Nephron (organoid): ENCODE measurements at regions not wholly inside any gene's neighbourhood (a gene's known extent, or its start where the extent isn't known, plus 50 kb on each side); places are given as distances from the start of the nearest gene placed in this dataset.
"Not testable (repeated sequence)": the region's sequence is repeated elsewhere in the genome, so short reads cannot be mapped to it uniquely, and the experiment has no call there.

Source experiments
- H3K27ac Mint-ChIP-seq, 3 experiments: 2 replicates each; pipeline ENCODE4 v1.8.0; 2020; ENCODE audit warnings: mixed read lengths in 3 of 3, mild to moderate bottlenecking in 2 of 3, moderate library complexity in 1 of 3
- H3K27me3 Mint-ChIP-seq: 2 replicates; pipeline ENCODE4 v1.8.0; 2021; ENCODE audit warnings: low read depth, mild to moderate bottlenecking, moderate library complexity, mixed read lengths
- H3K36me3 Mint-ChIP-seq: 2 replicates; pipeline ENCODE4 v1.8.0; 2020; ENCODE audit warnings: low read depth, mixed read lengths
- H3K4me1 Mint-ChIP-seq: 2 replicates; pipeline ENCODE4 v1.8.0; 2020; ENCODE audit warnings: mixed read lengths
- H3K4me3 Mint-ChIP-seq, 3 experiments: 2 replicates each; pipeline ENCODE4 v1.8.0; 2020; ENCODE audit warnings: mild to moderate bottlenecking in 3 of 3, mixed read lengths in 3 of 3, moderate library complexity in 2 of 3
- H3K9me3 Mint-ChIP-seq: 2 replicates; pipeline ENCODE4 v1.8.0; 2020; ENCODE audit warnings: mixed read lengths
- TF ChIP-seq, protein P1 (sequence below), 3 experiments: fragments of 200-600 bp; sonication (generic); IDR thresholded peaks; one replicate each; pipeline ENCODE4 v1.5.0; 2021; ENCODE audit warnings: antibody characterized with exemption in 3 of 3; ENCODE audit not compliant: unreplicated experiment in 3 of 3

GRCh38 chr3:101913168-101913567, 63.9 kb downstream of the NFKBIZ start:
- H3K27me3 Mint-ChIP-seq, result no peaks in the 10 kb centered on the region
- no peaks in the 10 kb centered on the region for H3K36me3 Mint-ChIP-seq
- TF ChIP-seq, protein P1, sequence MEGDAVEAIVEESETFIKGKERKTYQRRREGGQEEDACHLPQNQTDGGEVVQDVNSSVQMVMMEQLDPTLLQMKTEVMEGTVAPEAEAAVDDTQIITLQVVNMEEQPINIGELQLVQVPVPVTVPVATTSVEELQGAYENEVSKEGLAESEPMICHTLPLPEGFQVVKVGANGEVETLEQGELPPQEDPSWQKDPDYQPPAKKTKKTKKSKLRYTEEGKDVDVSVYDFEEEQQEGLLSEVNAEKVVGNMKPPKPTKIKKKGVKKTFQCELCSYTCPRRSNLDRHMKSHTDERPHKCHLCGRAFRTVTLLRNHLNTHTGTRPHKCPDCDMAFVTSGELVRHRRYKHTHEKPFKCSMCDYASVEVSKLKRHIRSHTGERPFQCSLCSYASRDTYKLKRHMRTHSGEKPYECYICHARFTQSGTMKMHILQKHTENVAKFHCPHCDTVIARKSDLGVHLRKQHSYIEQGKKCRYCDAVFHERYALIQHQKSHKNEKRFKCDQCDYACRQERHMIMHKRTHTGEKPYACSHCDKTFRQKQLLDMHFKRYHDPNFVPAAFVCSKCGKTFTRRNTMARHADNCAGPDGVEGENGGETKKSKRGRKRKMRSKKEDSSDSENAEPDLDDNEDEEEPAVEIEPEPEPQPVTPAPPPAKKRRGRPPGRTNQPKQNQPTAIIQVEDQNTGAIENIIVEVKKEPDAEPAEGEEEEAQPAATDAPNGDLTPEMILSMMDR (IDR thresholded peaks at IDR 0.05; ENCODE audit: unreplicated experiment in 3 of 3), result no peak
- H3K27ac Mint-ChIP-seq, result no peak overlapping the region
- H3K4me3 Mint-ChIP-seq, result no peak overlapping the region
- H3K4me1 Mint-ChIP-seq, result no peaks in the 10 kb centered on the region
- H3K9me3 Mint-ChIP-seq, result peaks cover 10% of the 10 kb centered on the region

- not testable (repeated sequence) for H3K4me1 Mint-ChIP-seq, H3K4me3 Mint-ChIP-seq, H3K27ac Mint-ChIP-seq, H3K36me3 Mint-ChIP-seq, H3K27me3 Mint-ChIP-seq
- peaks cover 26% of the 10 kb centered on the region for H3K9me3 Mint-ChIP-seq
These were observed 68.4 kb downstream of the NFKBIZ start for GRCh38 chr3:101917761-101918160.

- peaks cover 30% of the 10 kb centered on the region for H3K9me3 Mint-ChIP-seq
- H3K4me3 Mint-ChIP-seq, H3K36me3 Mint-ChIP-seq, H3K27me3 Mint-ChIP-seq, H3K4me1 Mint-ChIP-seq, H3K27ac Mint-ChIP-seq: not testable (repeated sequence)
These were observed 72.9 kb downstream of the NFKBIZ start for GRCh38 chr3:101922151-101922725.

DNA sequence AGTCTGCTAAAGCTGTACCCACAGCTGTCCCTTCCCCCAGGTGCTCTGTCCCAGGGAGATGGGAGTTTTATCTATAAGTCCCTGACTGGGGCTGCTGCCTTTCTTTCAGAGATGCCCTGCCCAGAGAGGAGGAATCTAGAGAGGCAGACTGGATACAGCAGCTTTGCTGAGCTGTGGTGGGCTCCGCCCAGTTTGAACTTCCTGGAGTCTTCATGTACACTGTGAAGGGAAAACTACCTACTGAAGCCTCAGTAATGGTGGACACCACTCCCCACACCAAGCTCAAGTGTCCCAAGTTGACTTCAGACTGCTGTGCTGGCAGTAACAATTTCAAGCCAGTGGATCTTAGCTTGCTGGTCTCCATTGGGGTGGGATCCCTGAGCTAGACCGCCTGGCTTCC, 75.3 kb downstream of the NFKBIZ start:
- Mint-ChIP-seq H3K4me1 (peaks cover 14% of the 10 kb centered on the region), H3K9me3 (peaks cover 20% of the 10 kb centered on the region)
- not testable (repeated sequence) for H3K4me3 Mint-ChIP-seq, H3K36me3 Mint-ChIP-seq, H3K27ac Mint-ChIP-seq, H3K27me3 Mint-ChIP-seq

- Mint-ChIP-seq H3K4me1 (peaks cover 14% of the 10 kb centered on the region), H3K27ac (peak overlapping the region in 2 of 3 experiments; percentile 20 to 58), H3K9me3 (peaks cover 19% of the 10 kb centered on the region)
- H3K27me3 Mint-ChIP-seq, H3K36me3 Mint-ChIP-seq, H3K4me3 Mint-ChIP-seq: not testable (repeated sequence)
These were observed 75.8 kb downstream of the NFKBIZ start for GRCh38 chr3:101925124-101925523.

DNA sequence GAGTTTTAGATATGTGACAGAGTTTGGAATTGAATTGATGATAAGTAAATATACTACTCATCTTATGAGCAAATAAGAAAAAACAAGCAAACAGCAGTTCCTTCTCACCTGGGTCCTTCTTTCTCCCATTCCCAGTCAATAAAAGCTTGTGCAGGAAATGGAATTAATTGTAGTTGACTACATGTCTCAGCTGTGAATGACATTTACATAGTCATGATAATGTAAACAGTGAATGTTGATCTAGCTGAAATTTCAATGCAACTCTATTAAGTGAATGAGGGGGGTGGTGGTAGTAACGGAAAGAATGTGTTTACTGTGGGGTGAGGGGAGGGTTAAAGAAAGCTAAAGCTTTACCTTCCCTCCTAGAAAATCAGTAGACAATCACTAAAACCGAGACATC, 76.2 kb downstream of the NFKBIZ start:
- TF ChIP-seq, protein P1 (IDR thresholded peaks at IDR 0.05; ENCODE audit: unreplicated experiment in 3 of 3), result no peak
- H3K27me3 Mint-ChIP-seq, result no peaks in the 10 kb centered on the region
- peaks cover 16% of the 10 kb centered on the region for H3K9me3 Mint-ChIP-seq
- H3K27ac Mint-ChIP-seq, result peak overlapping the region in 2 of 3 experiments; percentile 20 to 58
- H3K4me1 Mint-ChIP-seq, result peaks cover 14% of the 10 kb centered on the region
- H3K36me3 Mint-ChIP-seq, result no peaks in the 10 kb centered on the region
- H3K4me3 Mint-ChIP-seq, result no peak overlapping the region

DNA sequence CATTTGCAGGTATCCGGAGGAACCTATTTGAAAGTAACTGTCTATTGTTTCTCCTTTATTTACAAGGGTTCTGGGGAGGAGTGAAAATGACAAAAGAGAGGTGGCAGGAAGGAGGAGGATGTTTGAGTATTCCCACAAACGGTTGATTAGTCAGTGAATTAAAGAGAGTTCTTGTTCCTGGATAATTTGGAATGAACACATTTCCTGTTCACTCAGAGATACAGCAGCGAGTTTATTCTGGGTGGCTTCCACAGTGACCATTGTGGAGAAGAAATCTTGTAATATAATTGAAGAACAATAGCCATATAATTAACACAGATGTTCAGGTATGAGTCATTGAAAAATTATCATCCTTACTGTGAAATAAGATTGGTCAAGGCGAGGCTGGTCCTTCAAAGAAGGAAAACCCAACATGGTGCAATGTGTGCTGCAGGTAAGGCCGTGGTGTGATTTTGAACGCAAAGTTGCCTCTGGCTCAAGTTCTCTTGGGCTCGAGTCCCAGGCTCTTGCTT, 77.3 kb downstream of the NFKBIZ start:
- peaks cover 14% of the 10 kb centered on the region for H3K4me1 Mint-ChIP-seq
- H3K27me3 Mint-ChIP-seq, result no peaks in the 10 kb centered on the region
- peaks cover 11% of the 10 kb centered on the region for H3K9me3 Mint-ChIP-seq
- H3K4me3 Mint-ChIP-seq, result no peak overlapping the region
- H3K36me3 Mint-ChIP-seq, result no peaks in the 10 kb centered on the region
- TF ChIP-seq, protein P1 (IDR thresholded peaks at IDR 0.05; ENCODE audit: unreplicated experiment in 3 of 3), result no peak
- H3K27ac Mint-ChIP-seq, result no peak overlapping the region

- Mint-ChIP-seq H3K9me3 (peaks cover 1% of the 10 kb centered on the region), H3K4me3 (no peak overlapping the region), H3K4me1 (peaks cover 25% of the 10 kb centered on the region), H3K27me3 (peaks cover 5% of the 10 kb centered on the region), H3K27ac (peak overlapping the region in 2 of 3 experiments; percentile 42 to 67), H3K36me3 (no peaks in the 10 kb centered on the region)
- TF ChIP-seq, protein P1 (IDR thresholded peaks at IDR 0.05; ENCODE audit: unreplicated experiment in 3 of 3), result no peak
These were observed 79.6 kb downstream of the NFKBIZ start for GRCh38 chr3:101928890-101929289.
